Fibroblast of lung (primary cell): ENCODE measurements at regions not wholly inside any gene's neighbourhood (a gene's known extent, or its start where the extent isn't known, plus 50 kb on each side); places are given as distances from the start of the nearest gene placed in this dataset.

Experiments
- DNase-seq, 2 donors: peaks; one replicate each; pipeline versions ENCODE4 v3.0.0 to v3.0.0-alpha.2; 2010; ENCODE audit warnings: low read depth in 2 of 2
- H2AFZ ChIP-seq: 2 replicates; pipeline ENCODE4 v1.5.1; 2012; ENCODE audit warnings: low read length, control low read depth, inconsistent platforms
- H3K27ac ChIP-seq: 2 replicates; pipeline ENCODE4 v1.5.1; 2011; ENCODE audit warnings: low read length, control low read depth; ENCODE audit not compliant: insufficient read depth
- H3K27me3 ChIP-seq: 2 replicates; pipeline ENCODE4 v1.5.1; 2011; ENCODE audit warnings: mild to moderate bottlenecking, low read length; ENCODE audit not compliant: control insufficient read depth, insufficient read depth
- H3K36me3 ChIP-seq: 2 replicates; pipeline ENCODE4 v1.5.1; 2011; ENCODE audit warnings: low read length; ENCODE audit not compliant: control insufficient read depth, insufficient read depth
- H3K4me1 ChIP-seq: 2 replicates; pipeline ENCODE4 v1.5.1; 2011; ENCODE audit warnings: low read length; ENCODE audit not compliant: control insufficient read depth, insufficient read depth; ENCODE audit errors: extremely low read depth
- H3K4me2 ChIP-seq: 2 replicates; pipeline ENCODE4 v1.5.1; 2011; ENCODE audit warnings: low read length, control low read depth; ENCODE audit not compliant: insufficient read depth; ENCODE audit errors: extremely low read depth
- H3K4me3 ChIP-seq, 4 experiments: fragments of 200-600 bp in 1 of 4; sonication (generic) in 1 of 4; replicated peaks in 1 of 4; 2 replicates each; pipeline ENCODE4 v1.5.1; 2011 to 2016; ENCODE audit warnings: low read length in 4 of 4, low read depth in 3 of 4, mild to moderate bottlenecking in 3 of 4, control low read depth in 2 of 4, inconsistent platforms in 1 of 4, mixed read lengths in 1 of 4; ENCODE audit not compliant: insufficient read depth in 1 of 4; ENCODE audit errors: control extremely low read depth in 1 of 4
- H3K79me2 ChIP-seq: 2 replicates; pipeline ENCODE4 v1.5.1; 2012; ENCODE audit warnings: mild to moderate bottlenecking, low read length, inconsistent platforms; ENCODE audit not compliant: control insufficient read depth, insufficient read depth
- H3K9ac ChIP-seq: 2 replicates; pipeline ENCODE4 v1.5.1; 2011; ENCODE audit warnings: mild to moderate bottlenecking, low read length, control low read depth; ENCODE audit not compliant: insufficient read depth
- H3K9me3 ChIP-seq: 2 replicates; pipeline ENCODE4 v1.5.1; 2012; ENCODE audit warnings: low read depth, low read length; ENCODE audit not compliant: control insufficient read depth, insufficient read depth
- H4K20me1 ChIP-seq: 2 replicates; pipeline ENCODE4 v1.5.1; 2011; ENCODE audit warnings: low read length; ENCODE audit not compliant: control insufficient read depth, insufficient read depth; ENCODE audit errors: extremely low read depth
- CTCF ChIP-seq, 2 donors: IDR thresholded peaks in 1 of 2; conservative IDR thresholded peaks in 1 of 2; 1 replicate in 1 of 2; 2 replicates in 1 of 2; pipeline ENCODE4 v1.5.1; 2011 to 2012; ENCODE audit warnings: low read length in 2 of 2, control low read depth in 1 of 2, inconsistent platforms in 1 of 2, low read depth in 1 of 2, mild to moderate bottlenecking in 1 of 2
- EZH2 ChIP-seq: IDR thresholded peaks from 2 replicates; pipeline ENCODE4 v1.5.1; 2012; ENCODE audit warnings: low read length, control low read depth, mild to moderate bottlenecking; ENCODE audit errors: missing control alignments

GRCh38 chr12:97758194-97758501, 295.5 kb downstream of the RMST start:
- H3K27ac ChIP-seq: no peak overlapping the region
- TF ChIP-seq CTCF (conservative IDR thresholded peaks at IDR 0.05 in 1 of 2, IDR thresholded peaks at IDR 0.05 in 1 of 2; ENCODE audit: low read depth in 1 of 2, low read length in 2 of 2): no peak
- no peak for TF ChIP-seq EZH2
- no peak overlapping the region for H3K4me3 ChIP-seq
- H3K9ac ChIP-seq: no peak overlapping the region
- H3K9me3 ChIP-seq: no peaks in the 10 kb centered on the region
- H3K4me1 ChIP-seq: no peaks in the 10 kb centered on the region
- no peaks in the 10 kb centered on the region for H3K79me2 ChIP-seq
- H2AFZ ChIP-seq: no peak overlapping the region
- H3K4me2 ChIP-seq: no peak overlapping the region
- H3K27me3 ChIP-seq: no peaks in the 10 kb centered on the region
- DNase-seq: no peak
- H3K36me3 ChIP-seq: no peaks in the 10 kb centered on the region
- no peaks in the 10 kb centered on the region for H4K20me1 ChIP-seq

GRCh38 chr12:97758586-97758985, 296.0 kb downstream of the RMST start:
- H3K79me2 ChIP-seq: no peaks in the 10 kb centered on the region
- H3K4me3 ChIP-seq: no peak overlapping the region
- no peak overlapping the region for H3K27ac ChIP-seq
- no peak overlapping the region for H3K9ac ChIP-seq
- no peaks in the 10 kb centered on the region for H3K27me3 ChIP-seq
- no peaks in the 10 kb centered on the region for H4K20me1 ChIP-seq
- no peak overlapping the region for H3K4me2 ChIP-seq
- H3K9me3 ChIP-seq: no peaks in the 10 kb centered on the region
- H2AFZ ChIP-seq: no peak overlapping the region
- TF ChIP-seq EZH2 (no peak), CTCF (conservative IDR thresholded peaks at IDR 0.05 in 1 of 2, IDR thresholded peaks at IDR 0.05 in 1 of 2; ENCODE audit: low read depth in 1 of 2, low read length in 2 of 2) (no peak)
- DNase-seq: no peak
- no peaks in the 10 kb centered on the region for H3K4me1 ChIP-seq
- no peaks in the 10 kb centered on the region for H3K36me3 ChIP-seq

GRCh38 chr12:97760601-97761000, 298.0 kb downstream of the RMST start:
- H3K4me1 ChIP-seq: no peaks in the 10 kb centered on the region
- no peaks in the 10 kb centered on the region for H3K9me3 ChIP-seq
- TF ChIP-seq EZH2 (no peak), CTCF (conservative IDR thresholded peaks at IDR 0.05 in 1 of 2, IDR thresholded peaks at IDR 0.05 in 1 of 2; ENCODE audit: low read depth in 1 of 2, low read length in 2 of 2) (no peak)
- DNase-seq: no peak
- no peaks in the 10 kb centered on the region for H3K79me2 ChIP-seq
- no peak overlapping the region for H3K9ac ChIP-seq
- no peak overlapping the region for H2AFZ ChIP-seq
- H3K4me2 ChIP-seq: no peak overlapping the region
- H3K27me3 ChIP-seq: no peaks in the 10 kb centered on the region
- no peak overlapping the region for H3K4me3 ChIP-seq
- no peaks in the 10 kb centered on the region for H3K36me3 ChIP-seq
- H4K20me1 ChIP-seq: no peaks in the 10 kb centered on the region
- H3K27ac ChIP-seq: no peak overlapping the region
